ENCODE measurements at regions not wholly inside any gene's neighbourhood (a gene's known extent, or its start where the extent isn't known, plus 50 kb on each side); places are given as distances from the start of the nearest gene placed in this dataset.

GRCh38 chr22:49505337-49506009, 322.2 kb downstream of the BRD1 start (continued):
- TF ChIP-seq ZNF600 (tag by site-specific recombination; IDR thresholded peaks at IDR 0.05), result no peak
- TF ChIP-seq ZNF677 (tag by site-specific recombination; IDR thresholded peaks at IDR 0.05), result no peak
- TF ChIP-seq ZNF112 (tag by site-specific recombination; IDR thresholded peaks at IDR 0.05), result no peak
- no peak for TF ChIP-seq KLF9 (tag by site-specific recombination; IDR thresholded peaks at IDR 0.05; ENCODE audit: low read depth)
- peak; percentile 89 for TF ChIP-seq ZNF148 (tag by site-specific recombination; IDR thresholded peaks at IDR 0.05; ENCODE audit: borderline replicate concordance)
- TF ChIP-seq ZNF266 (tag by site-specific recombination; IDR thresholded peaks at IDR 0.05; ENCODE audit: low read depth), result no peak
- no peak for TF ChIP-seq ZNF76 (tag by site-specific recombination; IDR thresholded peaks at IDR 0.05; ENCODE audit: borderline replicate concordance, low read depth)
- no peak for TF ChIP-seq GLI2 (tag by site-specific recombination; IDR thresholded peaks at IDR 0.05; ENCODE audit: borderline replicate concordance, low read depth)
- TF ChIP-seq ZNF132 (tag by site-specific recombination; IDR thresholded peaks at IDR 0.05; ENCODE audit: borderline replicate concordance), result no peak
- TF ChIP-seq ZNF549 (tag by site-specific recombination; IDR thresholded peaks at IDR 0.05), result no peak
- no peak for TF ChIP-seq ZNF830 (tag by site-specific recombination; IDR thresholded peaks at IDR 0.05; ENCODE audit: low read depth)
- TF ChIP-seq, protein P1, sequence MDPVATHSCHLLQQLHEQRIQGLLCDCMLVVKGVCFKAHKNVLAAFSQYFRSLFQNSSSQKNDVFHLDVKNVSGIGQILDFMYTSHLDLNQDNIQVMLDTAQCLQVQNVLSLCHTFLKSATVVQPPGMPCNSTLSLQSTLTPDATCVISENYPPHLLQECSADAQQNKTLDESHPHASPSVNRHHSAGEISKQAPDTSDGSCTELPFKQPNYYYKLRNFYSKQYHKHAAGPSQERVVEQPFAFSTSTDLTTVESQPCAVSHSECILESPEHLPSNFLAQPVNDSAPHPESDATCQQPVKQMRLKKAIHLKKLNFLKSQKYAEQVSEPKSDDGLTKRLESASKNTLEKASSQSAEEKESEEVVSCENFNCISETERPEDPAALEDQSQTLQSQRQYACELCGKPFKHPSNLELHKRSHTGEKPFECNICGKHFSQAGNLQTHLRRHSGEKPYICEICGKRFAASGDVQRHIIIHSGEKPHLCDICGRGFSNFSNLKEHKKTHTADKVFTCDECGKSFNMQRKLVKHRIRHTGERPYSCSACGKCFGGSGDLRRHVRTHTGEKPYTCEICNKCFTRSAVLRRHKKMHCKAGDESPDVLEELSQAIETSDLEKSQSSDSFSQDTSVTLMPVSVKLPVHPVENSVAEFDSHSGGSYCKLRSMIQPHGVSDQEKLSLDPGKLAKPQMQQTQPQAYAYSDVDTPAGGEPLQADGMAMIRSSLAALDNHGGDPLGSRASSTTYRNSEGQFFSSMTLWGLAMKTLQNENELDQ (tag by site-specific recombination; IDR thresholded peaks at IDR 0.05; ENCODE audit: low read depth), result no peak
- no peak for TF ChIP-seq ZFP69B (tag by site-specific recombination; IDR thresholded peaks at IDR 0.05)
- TF ChIP-seq ZNF518A (tag by site-specific recombination; conservative IDR thresholded peaks at IDR 0.05; ENCODE audit: low read depth), result no peak
- TF ChIP-seq YY2 (tag by site-specific recombination; IDR thresholded peaks at IDR 0.05), result 0 out of 2 replicates have a peak, but pooled peaks have one; percentile 10
- no peak for TF ChIP-seq ZNF311 (tag by site-specific recombination; IDR thresholded peaks at IDR 0.05; ENCODE audit: borderline replicate concordance)
- no peak for TF ChIP-seq ZNF292 (tag by site-specific recombination; IDR thresholded peaks at IDR 0.05; ENCODE audit: borderline replicate concordance, low read depth)
